Esophagus muscularis mucosa (tissue), 4 donors: ENCODE measurements at regions not wholly inside any gene's neighbourhood (a gene's known extent, or its start where the extent isn't known, plus 50 kb on each side); places are given as distances from the start of the nearest gene placed in this dataset.
"Not testable (repeated sequence)": the region's sequence is repeated elsewhere in the genome, so short reads cannot be mapped to it uniquely, and the experiment has no call there.

ENCODE experiments used
- DNase-seq: peaks from one replicate; pipeline ENCODE4 v3.0.0-alpha.2; 2017; ENCODE audit errors: extremely low spot score
- H3K27ac ChIP-seq, 4 donors: fragments of 200-600 bp; sonication (generic); replicated peaks in 1 of 4; 1 replicate in 3 of 4; 2 replicates in 1 of 4; pipeline ENCODE4 v1.5.1; 2016 to 2019; ENCODE audit warnings: mild to moderate bottlenecking in 1 of 4
- H3K27me3 ChIP-seq, 4 donors: fragments of 200-600 bp; sonication (generic); one replicate each; pipeline versions ENCODE4 v1.5.1 to v1.6.0; 2016 to 2019
- H3K36me3 ChIP-seq, 4 donors: fragments of 200-600 bp; sonication (generic); one replicate each; pipeline ENCODE4 v1.5.1; 2016 to 2019
- H3K4me1 ChIP-seq, 4 donors: fragments of 200-600 bp; sonication (generic); one replicate each; pipeline ENCODE4 v1.5.1; 2016 to 2019
- H3K4me3 ChIP-seq, 4 donors: fragments of 200-600 bp; sonication (generic); 1 replicate in 2 of 4; 2 replicates in 2 of 4; pipeline ENCODE4 v1.5.1; 2016 to 2019; ENCODE audit warnings: mild to moderate bottlenecking in 4 of 4, moderate library complexity in 1 of 4
- H3K9me3 ChIP-seq, 4 donors: fragments of 200-600 bp; sonication (generic); 1 replicate in 3 of 4; 2 replicates in 1 of 4; pipeline ENCODE4 v1.5.1; 2016 to 2019
- CTCF ChIP-seq, 3 experiments: fragments of 200-600 bp in 2 of 3; fragments of 450-650 bp in 1 of 3; sonication (generic) in 2 of 3; IDR thresholded peaks; one replicate each; pipeline ENCODE4 v1.5.1; 2017 to 2019; ENCODE audit warnings: antibody characterized with exemption in 3 of 3, mild to moderate bottlenecking in 2 of 3, moderate library complexity in 1 of 3
- EP300 ChIP-seq: sonication (generic); formaldehyde crosslinking; IDR thresholded peaks from one replicate; pipeline ENCODE4 v1.6.1; 2017; ENCODE audit warnings: antibody characterized with exemption
- POLR2A ChIP-seq: fragments of 450-650 bp; IDR thresholded peaks from one replicate; pipeline ENCODE4 v1.6.1; 2017; ENCODE audit warnings: antibody characterized with exemption, moderate library complexity, mild to moderate bottlenecking, low read depth
- POLR2AphosphoS5 ChIP-seq, 2 donors: sonication (generic); formaldehyde crosslinking; IDR thresholded peaks; one replicate each; pipeline ENCODE4 v1.6.1; 2017; ENCODE audit warnings: antibody characterized with exemption in 2 of 2
- WGBS: methylation state at CpG from one replicate; pipeline ENCODE4 v1.1.5; 2018; 5-methylcytosine and 5-hydroxymethylcytosine counted together
- intact Hi-C: fragments of 100-400 bp; cut with DNase I; formaldehyde crosslinking; loops from one replicate; pipeline ENCODE4 v1.15.1; 2023

GRCh38 chr5:166726406-166726805 is 1565.0 kb upstream of the WWC1 start:
- intact Hi-C loops = no loop called here
- H3K27ac ChIP-seq = no peak overlapping the region
- no peaks in the 10 kb centered on the region for H3K9me3 ChIP-seq
- no peak for TF ChIP-seq POLR2A
- TF ChIP-seq POLR2AphosphoS5 (IDR thresholded peaks at IDR 0.05) = no peak
- no peak for TF ChIP-seq EP300
- 62% methylated on average over 1 of the region's 1 CpG for WGBS
- H3K36me3 ChIP-seq = no peaks in the 10 kb centered on the region
- H3K27me3 ChIP-seq = no peaks in the 10 kb centered on the region
- no peak for DNase-seq
- no peak overlapping the region for H3K4me3 ChIP-seq
- H3K4me1 ChIP-seq = no peaks in the 10 kb centered on the region

- 88% methylated on average over 4 of the region's 4 CpGs for WGBS
- H3K4me3 ChIP-seq, H3K27ac ChIP-seq, intact Hi-C loops, H3K36me3 ChIP-seq, H3K9me3 ChIP-seq, H3K4me1 ChIP-seq, H3K27me3 ChIP-seq: not testable (repeated sequence)
- DNase-seq = peak; percentile 37
Observed at GRCh38 chr5:166742951-166743350, 1548.5 kb upstream of the WWC1 start.

GRCh38 chr5:166746506-166746905 is 1544.9 kb upstream of the WWC1 start:
- TF ChIP-seq CTCF (IDR thresholded peaks at IDR 0.05) (no peak), EP300 (no peak), POLR2A (no peak), POLR2AphosphoS5 (IDR thresholded peaks at IDR 0.05) (no peak)
- Histone ChIP-seq H3K4me3 (no peak overlapping the region), H3K36me3 (no peaks in the 10 kb centered on the region), H3K27me3 (no peaks in the 10 kb centered on the region), H3K4me1 (no peaks in the 10 kb centered on the region), H3K27ac (no peak overlapping the region), H3K9me3 (no peaks in the 10 kb centered on the region)
- 89% methylated on average over 2 of the region's 2 CpGs for WGBS
- DNase-seq = peak; percentile 53
- intact Hi-C loops = no loop called here

GRCh38 chr5:166750376-166750775 is 1541.1 kb upstream of the WWC1 start:
- Histone ChIP-seq H3K27me3 (no peaks in the 10 kb centered on the region), H3K4me1 (no peaks in the 10 kb centered on the region), H3K27ac (no peak overlapping the region), H3K9me3 (no peaks in the 10 kb centered on the region), H3K4me3 (no peak overlapping the region), H3K36me3 (no peaks in the 10 kb centered on the region)
- TF ChIP-seq CTCF (IDR thresholded peaks at IDR 0.05) = no peak
- no peak for TF ChIP-seq EP300
- TF ChIP-seq POLR2AphosphoS5 (IDR thresholded peaks at IDR 0.05) = no peak
- no peak for TF ChIP-seq POLR2A
- intact Hi-C loops = no loop called here
- peak; percentile 3 for DNase-seq

- Histone ChIP-seq H3K9me3 (no peaks in the 10 kb centered on the region), H3K36me3 (no peaks in the 10 kb centered on the region), H3K4me3 (no peak overlapping the region), H3K4me1 (no peaks in the 10 kb centered on the region), H3K27ac (no peak overlapping the region), H3K27me3 (no peaks in the 10 kb centered on the region)
- intact Hi-C loops = no loop called here
- TF ChIP-seq EP300 (no peak), POLR2A (no peak), POLR2AphosphoS5 (IDR thresholded peaks at IDR 0.05) (no peak), CTCF (IDR thresholded peaks at IDR 0.05) (no peak)
- DNase-seq = no peak
Observed at GRCh38 chr5:166758151-166758550, 1533.3 kb upstream of the WWC1 start.

GRCh38 chr5:166767858-166768257 is 1523.6 kb upstream of the WWC1 start:
- no peak overlapping the region for H3K27ac ChIP-seq
- intact Hi-C loops = no loop called here
- H3K9me3 ChIP-seq = peaks cover 0 to 4% (median 0%) of the 10 kb centered on the region in 4 donors
- no peaks in the 10 kb centered on the region for H3K27me3 ChIP-seq
- no peaks in the 10 kb centered on the region for H3K36me3 ChIP-seq
- no peak overlapping the region for H3K4me3 ChIP-seq
- peaks cover 0 to 8% (median 3%) of the 10 kb centered on the region in 4 donors for H3K4me1 ChIP-seq
- no peak for TF ChIP-seq EP300
- TF ChIP-seq POLR2A = no peak
- TF ChIP-seq CTCF (IDR thresholded peaks at IDR 0.05) = no peak
- TF ChIP-seq POLR2AphosphoS5 (IDR thresholded peaks at IDR 0.05) = no peak
- 71% methylated on average over 5 of the region's 5 CpGs for WGBS
- DNase-seq = no peak
